CD4-positive, alpha-beta T cell treated with Interleukin-6 at 100 ng/mL for 8 hours (primary cell): ENCODE measurements at regions not wholly inside any gene's neighbourhood (a gene's known extent, or its start where the extent isn't known, plus 50 kb on each side); places are given as distances from the start of the nearest gene placed in this dataset.
"Not testable (repeated sequence)": the region's sequence is repeated elsewhere in the genome, so short reads cannot be mapped to it uniquely, and the experiment has no call there.

ENCODE experiments used
- DNase-seq: peaks from one replicate; pipeline ENCODE4 v3.0.0-alpha.2; 2020; ENCODE audit warnings: mixed read lengths, low spot score

GRCh38 chr11:134944131-134944530 lies 532.1 kb upstream of the B3GAT1 start:
- no peak for DNase-seq

- DNase-seq, result no peak
Observed at GRCh38 chr11:134943544-134943943, 531.5 kb upstream of the B3GAT1 start.

- DNase-seq, result no peak
Observed at GRCh38 chr11:134942681-134943080, 530.6 kb upstream of the B3GAT1 start.

GRCh38 chr11:134941936-134942600 lies 530.0 kb upstream of the B3GAT1 start:
- DNase-seq, result not testable (repeated sequence)

DNA sequence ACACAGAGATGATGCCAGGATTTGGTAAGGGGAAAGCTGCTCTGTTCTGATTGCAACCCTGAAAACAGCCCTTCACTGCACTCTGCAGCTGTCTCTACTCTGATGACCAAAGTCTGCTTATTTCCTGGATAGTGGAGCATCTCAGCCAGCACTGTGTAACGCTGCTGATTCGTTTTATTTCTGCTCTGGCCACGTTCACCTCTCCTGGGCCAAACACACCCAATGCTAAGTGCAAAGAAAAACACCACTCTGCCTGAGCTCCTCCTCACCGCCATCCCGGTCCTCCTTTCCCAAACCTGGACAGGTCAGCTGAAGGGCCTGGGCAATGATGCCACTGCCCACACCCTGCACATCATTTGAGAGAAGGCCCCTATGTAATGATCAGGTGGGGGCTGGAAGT lies 529.3 kb upstream of the B3GAT1 start:
- no peak for DNase-seq

DNA sequence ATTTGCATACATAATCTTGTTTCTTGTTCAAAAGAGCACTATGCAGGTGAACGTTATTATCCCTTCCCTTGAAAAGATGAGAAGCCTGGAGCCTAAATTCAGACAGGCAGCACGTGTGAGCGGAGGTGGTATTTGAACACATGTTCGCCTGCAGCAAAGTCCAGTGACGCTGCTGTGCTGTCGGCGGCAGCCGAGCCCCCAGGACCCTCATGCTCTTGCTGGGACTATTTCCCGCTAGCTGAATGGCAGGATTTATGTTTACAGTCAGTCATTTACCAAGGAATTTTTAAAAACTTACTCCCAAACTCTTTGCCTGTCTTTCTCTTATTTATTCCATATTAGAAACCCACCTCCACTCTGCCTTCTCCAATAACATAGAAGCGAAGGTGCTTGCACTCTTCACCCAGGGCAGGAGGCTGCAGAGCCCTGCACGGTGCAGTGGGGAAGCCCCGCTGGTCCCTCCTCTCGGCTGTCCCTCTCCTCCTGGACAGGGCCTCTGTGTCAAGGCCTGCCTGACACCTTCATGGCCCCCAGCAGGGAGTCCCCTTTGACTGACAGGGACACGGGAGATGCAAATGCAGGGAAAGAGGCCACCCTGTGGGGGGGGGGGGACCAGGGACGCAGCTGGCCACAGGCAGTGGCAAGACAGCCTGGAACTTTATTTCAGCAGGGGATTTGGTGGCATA lies 528.5 kb upstream of the B3GAT1 start:
- no peak for DNase-seq

- no peak for DNase-seq
Observed at GRCh38 chr11:134939905-134940304, 527.9 kb upstream of the B3GAT1 start.

DNA sequence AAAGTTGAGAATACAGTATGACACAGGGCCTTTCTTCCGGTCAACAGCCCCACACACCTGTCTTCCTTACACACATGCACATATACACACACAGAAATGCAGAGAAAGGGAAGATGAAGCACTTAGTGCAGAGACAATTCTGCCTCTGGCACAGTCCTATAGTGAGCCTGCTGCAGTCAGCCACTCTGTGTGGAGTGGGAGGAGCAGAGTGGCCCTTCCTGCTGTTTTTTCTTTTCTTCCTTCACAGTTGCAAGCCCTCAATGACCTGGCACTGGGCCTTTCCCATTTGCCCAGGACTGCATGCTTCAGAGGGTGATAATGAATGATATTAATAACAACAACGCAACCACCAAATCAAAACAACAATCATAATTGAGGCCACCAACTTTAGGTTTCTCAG lies 527.0 kb upstream of the B3GAT1 start:
- no peak for DNase-seq

DNA sequence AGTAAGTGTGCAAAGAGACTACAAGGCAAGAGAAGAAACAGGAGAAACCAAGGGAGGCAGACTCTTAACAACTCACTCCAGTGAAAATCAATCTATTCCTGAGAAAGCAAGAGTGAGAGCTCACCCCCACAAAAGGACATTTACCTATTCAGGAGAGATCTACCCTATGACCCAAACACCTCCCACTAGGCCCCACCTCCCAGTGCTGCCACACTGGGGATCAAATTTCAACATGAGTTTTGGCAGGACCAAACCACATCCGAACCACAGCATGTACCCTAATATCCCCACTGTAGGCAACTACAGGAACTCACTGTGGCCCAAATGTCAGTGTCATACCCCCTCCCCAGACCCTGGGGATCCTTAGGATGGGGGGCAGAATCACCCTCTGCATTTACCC lies 526.2 kb upstream of the B3GAT1 start:
- DNase-seq, result no peak

DNA sequence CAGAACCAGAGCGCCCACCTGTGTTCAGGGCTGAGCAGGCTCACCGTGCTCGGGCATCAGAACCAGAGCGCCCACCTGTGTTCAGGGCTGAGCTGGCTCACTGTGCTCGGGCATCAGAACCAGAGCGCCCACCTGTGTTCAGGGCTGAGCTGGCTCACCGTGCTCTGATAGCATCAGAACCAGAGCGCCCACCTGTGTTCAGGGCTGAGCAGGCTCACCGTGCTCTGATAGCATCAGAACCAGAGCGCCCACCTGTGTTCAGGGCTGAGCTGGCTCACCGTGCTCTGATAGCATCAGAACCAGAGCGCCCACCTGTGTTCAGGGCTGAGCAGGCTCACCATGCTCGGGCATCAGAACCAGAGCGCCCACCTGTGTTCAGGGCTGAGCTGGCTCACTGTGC lies 525.2 kb upstream of the B3GAT1 start:
- not testable (repeated sequence) for DNase-seq

DNA sequence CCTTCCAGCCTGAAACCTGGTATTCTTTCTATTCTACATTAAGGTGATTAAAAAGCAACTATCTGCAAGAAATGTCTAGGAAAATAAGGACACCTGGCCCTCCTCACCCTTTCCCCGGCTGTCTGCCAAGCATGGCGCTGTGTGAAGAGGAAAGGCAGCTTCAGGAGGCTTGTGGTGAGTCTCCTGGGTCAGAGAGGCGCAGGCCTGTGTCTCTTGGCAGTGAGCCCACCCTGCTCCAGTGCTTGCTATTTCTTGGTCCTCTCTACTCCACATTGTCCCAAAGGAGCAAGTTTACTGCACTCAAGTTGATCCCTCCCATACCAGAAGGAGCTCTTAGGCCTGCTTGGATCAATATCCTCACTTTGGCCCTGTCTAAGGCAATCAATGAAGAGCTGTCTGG lies 520.7 kb upstream of the B3GAT1 start:
- no peak for DNase-seq

GRCh38 chr11:134925432-134925831 lies 513.4 kb upstream of the B3GAT1 start:
- no peak for DNase-seq

GRCh38 chr11:134923441-134923840 lies 511.4 kb upstream of the B3GAT1 start:
- DNase-seq, result no peak

GRCh38 chr11:134921938-134922337 lies 509.9 kb upstream of the B3GAT1 start:
- no peak for DNase-seq

GRCh38 chr11:134920851-134921608 lies 509.0 kb upstream of the B3GAT1 start:
- DNase-seq, result no peak

DNA sequence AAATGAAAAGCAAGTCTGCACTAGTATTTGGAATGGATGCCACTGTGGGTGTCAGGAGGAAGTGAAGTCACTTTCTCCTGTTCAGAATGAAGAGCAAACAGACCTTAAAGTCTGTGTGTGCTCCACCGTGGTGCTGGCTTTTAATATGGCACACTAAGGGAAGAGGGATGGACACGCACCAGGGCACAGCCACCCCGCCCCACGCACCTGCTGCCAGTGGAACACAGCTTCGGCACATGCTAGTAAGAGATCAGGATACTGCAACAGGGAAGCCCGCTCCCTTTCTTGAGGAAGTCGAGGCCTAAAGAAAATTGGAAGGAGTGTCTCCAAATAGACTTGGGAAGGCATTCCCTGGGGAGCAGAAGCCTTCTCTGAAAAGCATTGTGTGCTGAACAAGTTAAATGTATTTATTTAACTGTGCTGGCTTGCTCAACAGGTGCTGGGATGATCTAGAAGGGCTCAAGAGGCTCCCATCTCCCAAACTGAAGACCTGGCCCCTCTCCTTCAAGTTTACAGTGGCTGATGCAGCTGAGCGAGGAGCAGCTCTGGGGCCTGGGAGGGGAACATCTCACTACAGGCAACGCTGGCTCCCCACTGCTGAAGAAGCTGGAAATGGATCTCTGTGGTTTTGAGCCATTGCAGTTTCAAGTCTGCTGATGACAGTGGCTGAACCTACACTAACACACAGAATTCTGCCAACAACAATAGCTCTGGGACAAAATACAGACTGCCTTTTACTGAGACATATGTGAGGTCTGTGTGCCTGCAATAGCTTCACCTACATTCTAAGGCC lies 504.6 kb upstream of the B3GAT1 start:
- no peak for DNase-seq

- DNase-seq, result no peak
Observed at GRCh38 chr11:134915881-134916280, 503.8 kb upstream of the B3GAT1 start.

GRCh38 chr11:134915212-134915611 lies 503.2 kb upstream of the B3GAT1 start:
- no peak for DNase-seq

DNA sequence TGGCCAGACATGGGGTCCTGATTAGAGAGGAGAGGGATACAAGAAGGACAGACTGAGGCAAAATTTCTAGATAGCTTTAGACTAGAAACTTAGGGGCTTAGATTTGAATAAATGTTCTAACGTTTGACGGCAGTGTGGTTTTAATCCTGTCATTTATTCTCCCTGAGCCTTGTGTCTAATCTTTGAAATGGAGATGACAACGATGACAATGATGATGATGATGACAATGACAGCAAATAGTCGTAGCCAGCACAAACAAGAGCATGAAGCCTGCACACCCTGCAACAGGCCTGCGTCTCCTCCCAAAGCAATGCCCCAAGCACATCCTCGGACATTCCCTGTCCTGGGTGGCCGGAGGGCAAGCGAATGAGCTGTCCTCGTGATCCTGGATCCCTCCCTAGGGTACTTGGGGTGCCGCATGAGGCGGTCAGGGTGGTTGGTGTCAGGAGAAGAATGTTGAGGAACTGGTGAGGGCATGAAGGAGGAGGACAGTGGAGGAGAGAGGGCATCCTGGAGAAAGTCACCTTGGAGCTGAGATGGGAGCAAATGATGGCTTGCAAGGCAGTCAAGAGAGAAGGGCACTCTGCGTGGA lies 502.1 kb upstream of the B3GAT1 start:
- no peak for DNase-seq

GRCh38 chr11:134913391-134913790 lies 501.3 kb upstream of the B3GAT1 start:
- DNase-seq, result no peak

DNA sequence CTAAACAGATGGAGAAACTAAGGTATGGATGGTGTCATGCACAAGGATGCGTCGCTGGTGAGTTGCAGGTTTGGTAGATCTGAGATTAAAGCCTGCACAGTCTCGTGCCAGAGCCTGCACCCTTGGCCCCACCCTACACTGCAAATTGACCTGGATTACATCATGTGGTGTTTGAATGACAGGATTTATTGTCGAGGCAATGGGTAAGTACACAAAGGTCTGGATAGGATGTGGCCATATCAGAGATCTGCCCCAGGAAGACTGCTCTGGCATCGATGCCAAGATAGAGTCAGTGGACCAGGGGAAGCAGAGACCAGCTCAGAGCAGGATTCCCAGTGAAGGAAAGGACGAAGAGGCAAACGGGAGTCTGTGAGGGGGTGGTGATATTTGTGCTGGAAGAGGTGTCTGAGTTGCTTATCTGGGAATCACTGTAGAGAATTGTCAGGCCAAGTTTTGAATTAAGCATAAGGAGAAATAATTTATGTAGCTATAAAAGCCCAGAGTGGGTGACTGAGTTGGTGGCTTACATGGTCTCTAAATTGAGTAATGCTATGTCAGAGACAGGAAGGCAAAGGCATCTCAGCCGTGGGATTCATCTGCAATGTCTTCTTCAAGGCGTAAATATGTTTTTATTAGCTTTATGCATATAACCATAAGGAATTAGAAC lies 499.6 kb upstream of the B3GAT1 start:
- DNase-seq, result no peak
